COLO668 (cell line): ENCODE measurements at regions not wholly inside any gene's neighbourhood (a gene's known extent, or its start where the extent isn't known, plus 50 kb on each side); places are given as distances from the start of the nearest gene placed in this dataset.

ENCODE experiments used
- DNase-seq: peaks from one replicate; lab custom pipeline; 2025; ENCODE audit not compliant: unreplicated experiment; lab: John Stamatoyannopoulos, UW

GRCh38 chr9:107208121-107208520 lies 75.0 kb upstream of the RAD23B start:
- DNase-seq, result no peak

- DNase-seq, result no peak
These were observed 72.3 kb upstream of the RAD23B start for GRCh38 chr9:107210775-107211174.

GRCh38 chr9:107211284-107211923 lies 71.7 kb upstream of the RAD23B start:
- no peak for DNase-seq

- DNase-seq, result no peak
These were observed 70.5 kb upstream of the RAD23B start for GRCh38 chr9:107212613-107213012.

GRCh38 chr9:107213080-107213479 lies 70.0 kb upstream of the RAD23B start:
- DNase-seq, result no peak

GRCh38 chr9:107213561-107214028 lies 69.5 kb upstream of the RAD23B start:
- peak; percentile 28 for DNase-seq

GRCh38 chr9:107214381-107214780 lies 68.7 kb upstream of the RAD23B start:
- no peak for DNase-seq

GRCh38 chr9:107214915-107215314 lies 68.2 kb upstream of the RAD23B start:
- DNase-seq, result no peak

GRCh38 chr9:107215381-107215780 lies 67.7 kb upstream of the RAD23B start:
- no peak for DNase-seq

GRCh38 chr9:107216329-107216728 lies 66.8 kb upstream of the RAD23B start:
- peak; percentile 8 for DNase-seq

GRCh38 chr9:107218829-107219485 lies 64.1 kb upstream of the RAD23B start:
- DNase-seq, result no peak

GRCh38 chr9:107219486-107220077 lies 63.5 kb upstream of the RAD23B start:
- no peak for DNase-seq

- no peak for DNase-seq
These were observed 61.8 kb upstream of the RAD23B start for GRCh38 chr9:107221321-107221720.

GRCh38 chr9:107222020-107222522 lies 61.0 kb upstream of the RAD23B start:
- DNase-seq, result peak; percentile 47

GRCh38 chr9:107223381-107223780 lies 59.7 kb upstream of the RAD23B start:
- DNase-seq, result no peak

- no peak for DNase-seq
These were observed 58.8 kb upstream of the RAD23B start for GRCh38 chr9:107224252-107224651.

- peak; percentile 10 for DNase-seq
These were observed 56.7 kb upstream of the RAD23B start for GRCh38 chr9:107226421-107226820.

GRCh38 chr9:107227774-107228173 lies 55.3 kb upstream of the RAD23B start:
- DNase-seq, result no peak

GRCh38 chr9:107228496-107229039 lies 54.5 kb upstream of the RAD23B start:
- DNase-seq, result peak; percentile 59

- DNase-seq, result no peak
These were observed 53.8 kb upstream of the RAD23B start for GRCh38 chr9:107229241-107229741.
